GM18502 (cell line): ENCODE measurements at regions not wholly inside any gene's neighbourhood (a gene's known extent, or its start where the extent isn't known, plus 50 kb on each side); places are given as distances from the start of the nearest gene placed in this dataset.
"Not testable (repeated sequence)": the region's sequence is repeated elsewhere in the genome, so short reads cannot be mapped to it uniquely, and the experiment has no call there.

Source experiments
- ATAC-seq: cut with Tn5 transposase; IDR thresholded peaks from one replicate; pipeline ENCODE4 v1.9.1; 2021; ENCODE audit warnings: mild to moderate bottlenecking; ENCODE audit not compliant: unreplicated experiment, poor library complexity

DNA sequence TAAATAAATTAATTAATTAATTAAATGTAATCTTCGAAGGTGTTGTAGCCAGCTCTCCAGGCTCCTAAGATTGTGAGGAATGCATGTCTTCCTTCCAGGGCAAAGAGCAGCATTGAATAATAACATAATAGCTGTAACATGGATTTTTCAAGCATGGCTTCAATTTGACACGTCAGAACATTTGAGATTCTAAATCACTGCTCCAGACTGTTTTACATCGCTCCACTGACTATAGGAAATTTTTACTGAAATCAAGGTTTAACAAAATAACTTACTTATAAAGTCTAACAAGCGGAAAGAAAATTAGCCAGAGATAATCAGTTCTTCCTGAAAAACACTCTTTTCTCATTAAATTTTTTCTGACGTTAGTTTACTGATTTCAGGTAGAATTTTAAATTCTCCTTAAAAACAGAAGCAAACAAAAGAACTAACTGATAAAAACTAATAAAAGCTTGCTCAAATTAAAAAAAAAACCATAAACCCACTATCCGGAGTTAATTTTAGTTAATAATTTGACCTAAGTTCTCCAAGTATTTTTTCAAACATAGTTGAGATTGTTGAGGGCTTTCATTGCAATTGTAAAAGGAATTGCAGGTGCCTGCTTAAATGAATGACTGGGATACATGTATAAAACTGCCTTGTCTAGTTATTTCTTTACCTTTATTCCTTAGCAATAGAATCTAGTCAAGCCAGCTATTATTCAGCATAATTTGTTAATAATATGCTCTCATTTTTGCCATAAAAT lies 51.2 kb upstream of the SGCE start:
- no peak for ATAC-seq

DNA sequence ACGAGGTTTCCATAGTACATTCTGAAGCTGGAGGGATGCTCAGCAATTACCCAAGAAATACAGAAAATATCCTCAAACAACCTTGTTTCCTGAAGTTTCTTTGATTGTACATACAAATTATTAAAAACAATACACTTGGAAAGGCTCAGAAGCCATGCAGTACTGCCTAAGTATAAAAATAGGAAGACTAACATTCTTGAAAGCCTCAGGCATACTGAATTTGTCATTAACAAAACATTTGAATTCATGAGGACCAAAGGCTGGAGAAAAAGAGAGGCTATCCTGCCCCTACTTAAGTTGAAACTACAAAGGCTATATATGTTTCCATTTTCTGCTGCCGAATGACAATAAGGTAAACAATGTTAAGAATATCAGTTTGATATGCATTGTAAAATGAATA lies 54.3 kb upstream of the SGCE start:
- ATAC-seq: no peak

- ATAC-seq: not testable (repeated sequence)
Observed at GRCh38 chr7:94722360-94722759, 66.4 kb upstream of the SGCE start.

DNA sequence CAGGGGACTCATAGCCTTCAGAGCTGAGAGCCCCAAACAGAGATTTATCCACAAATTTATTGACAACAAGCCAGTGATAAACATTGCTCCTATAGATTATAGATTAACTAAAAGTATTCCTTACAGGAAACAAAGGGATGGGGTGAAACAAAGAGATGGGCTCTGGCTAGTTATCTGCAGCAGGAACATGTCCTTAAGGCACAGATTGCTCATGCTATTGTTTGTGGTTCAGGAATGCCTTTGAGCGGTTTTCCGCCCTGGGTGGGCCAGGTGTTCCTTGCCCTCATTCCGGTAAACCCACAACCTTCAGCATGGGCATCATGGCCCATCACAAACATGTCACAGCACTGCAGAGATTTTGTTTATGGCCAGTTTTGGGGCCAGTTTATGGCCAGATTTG lies 73.0 kb upstream of the SGCE start:
- not testable (repeated sequence) for ATAC-seq

DNA sequence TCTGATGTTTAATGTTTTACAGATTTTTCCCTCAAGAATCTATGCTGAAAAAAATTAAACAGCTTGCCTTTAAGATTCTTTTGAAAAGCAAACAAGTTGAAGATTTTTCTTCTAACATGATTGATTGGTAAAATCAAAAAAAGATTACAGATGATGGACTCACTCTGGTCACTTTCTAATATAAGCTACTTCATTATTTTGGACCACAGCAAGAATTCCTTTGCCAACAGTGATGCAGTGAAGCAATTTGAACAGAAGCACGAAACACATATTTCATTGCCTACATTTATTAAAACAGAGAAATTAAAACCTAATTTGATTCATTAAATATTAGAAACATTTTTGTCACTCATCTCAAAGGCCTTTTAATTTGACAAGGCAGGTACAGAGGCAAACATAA lies 82.1 kb upstream of the SGCE start:
- no peak for ATAC-seq

- ATAC-seq: no peak
Observed at GRCh38 chr7:94739180-94739579, 83.2 kb upstream of the SGCE start.

- ATAC-seq: no peak
Observed at GRCh38 chr7:94740509-94740908, 84.6 kb upstream of the SGCE start.

GRCh38 chr7:94741179-94741578 lies 85.2 kb upstream of the SGCE start:
- ATAC-seq: no peak

GRCh38 chr7:94748376-94748775 lies 92.4 kb upstream of the SGCE start:
- no peak for ATAC-seq

DNA sequence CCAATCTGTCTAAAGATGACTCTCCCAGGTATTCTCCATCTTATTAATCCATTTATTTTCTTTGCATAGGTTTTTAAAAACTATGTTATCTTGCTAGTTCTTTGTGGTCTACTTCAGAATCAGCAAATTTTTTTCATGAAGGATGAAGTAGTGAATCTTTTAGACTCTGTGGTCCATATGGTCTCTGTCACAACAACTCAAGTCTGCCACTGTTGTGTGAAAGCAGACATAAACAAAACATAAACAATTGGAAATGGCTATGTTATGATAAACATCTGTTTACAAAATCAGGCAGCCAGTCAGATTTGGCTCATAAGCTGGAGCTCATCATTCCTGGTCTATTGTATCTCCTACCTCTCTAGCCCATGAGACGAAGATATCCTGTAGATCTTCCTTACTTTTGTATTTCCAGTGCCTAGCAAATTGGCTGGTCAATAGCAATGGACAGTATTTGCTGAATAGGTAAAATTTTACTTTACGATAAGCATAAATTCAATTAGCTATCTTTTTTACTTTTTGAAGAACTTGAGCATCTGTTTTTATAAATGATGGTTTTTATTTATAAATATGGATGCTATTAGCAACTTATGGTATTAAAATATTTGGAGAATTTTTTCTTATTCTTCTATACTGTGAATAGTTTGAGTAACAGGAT lies 104.6 kb upstream of the SGCE start:
- ATAC-seq: no peak

DNA sequence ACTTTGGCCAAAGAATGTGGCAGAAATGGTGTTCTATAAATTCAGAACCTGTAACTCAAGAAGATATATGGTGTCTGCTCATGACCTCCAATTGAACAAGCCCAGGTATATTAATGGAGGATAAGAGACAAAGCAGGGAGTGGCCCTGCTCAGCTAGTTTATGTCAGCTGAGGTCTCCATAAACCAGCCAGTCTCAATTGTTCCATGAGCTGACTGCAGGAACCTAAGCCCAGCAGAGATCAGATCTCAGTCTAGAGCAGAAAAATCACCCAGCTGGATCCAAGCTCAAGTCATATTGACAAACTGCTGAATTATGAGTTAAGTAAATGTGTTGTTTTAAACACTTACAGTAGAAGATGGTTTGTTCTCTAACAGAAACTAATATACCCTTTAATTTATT lies 105.5 kb upstream of the SGCE start:
- no peak for ATAC-seq

- peak; percentile 66 for ATAC-seq
Observed at GRCh38 chr7:94763268-94763667, 107.3 kb upstream of the SGCE start.

- ATAC-seq: no peak
Observed at GRCh38 chr7:94769724-94770123, 113.8 kb upstream of the SGCE start.

- ATAC-seq: no peak
Observed at GRCh38 chr7:94778711-94779459, 123.0 kb upstream of the SGCE start.

DNA sequence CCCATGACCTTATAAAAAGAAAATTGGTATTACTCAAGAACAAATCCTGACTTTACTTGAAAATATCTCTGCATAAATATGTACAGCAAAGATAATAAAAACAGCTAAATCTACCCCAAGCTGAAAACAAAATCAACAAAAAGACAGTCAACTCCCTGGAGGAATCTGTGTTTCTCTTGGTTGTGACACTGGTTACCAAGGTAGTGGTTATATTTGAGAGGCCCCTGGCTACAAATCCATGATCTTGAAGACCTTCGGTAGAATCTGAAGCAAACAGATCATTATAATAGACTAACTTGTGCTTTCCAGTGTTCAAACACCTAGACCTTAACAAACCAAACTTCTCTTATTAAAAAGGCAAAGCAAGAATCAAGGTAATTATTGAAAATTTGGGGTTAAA lies 123.9 kb upstream of the SGCE start:
- no peak for ATAC-seq

DNA sequence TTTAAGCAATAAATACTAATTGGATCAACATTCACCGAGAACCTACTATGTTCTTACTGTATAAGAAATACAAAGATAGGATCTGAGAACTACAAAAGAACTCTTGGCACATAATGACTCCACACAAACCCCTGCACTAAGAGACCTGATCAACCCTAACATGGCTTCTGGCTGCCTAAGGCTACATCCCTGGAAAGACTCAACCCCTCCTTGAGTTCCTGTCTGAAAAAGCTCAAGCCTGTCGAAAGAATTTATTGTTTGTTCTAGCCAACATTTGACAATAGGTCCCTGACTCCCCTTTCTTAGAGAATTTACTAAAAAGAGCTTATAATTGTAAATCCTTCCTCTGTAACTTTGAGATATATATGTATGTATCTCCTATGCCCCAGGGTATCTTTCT lies 125.3 kb upstream of the SGCE start:
- ATAC-seq: no peak

DNA sequence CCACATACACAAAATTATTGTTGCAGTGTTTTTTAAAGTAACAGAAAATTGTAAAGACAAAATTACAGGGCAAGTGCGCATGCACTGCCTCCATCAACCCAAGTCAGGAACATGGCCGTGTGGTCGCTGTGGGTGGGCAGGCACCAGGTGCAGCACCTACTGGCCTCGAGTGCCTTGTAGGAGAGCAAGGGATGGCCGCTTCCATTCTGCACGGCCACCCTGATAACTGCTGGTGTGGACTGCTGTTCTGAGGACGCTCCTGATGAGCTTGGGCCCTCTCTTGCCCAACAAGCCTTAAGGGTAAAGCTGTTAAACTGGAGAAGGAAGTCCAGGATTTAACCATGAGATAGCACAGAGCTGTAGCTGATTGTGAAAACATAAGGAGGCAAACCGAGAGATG lies 124.6 kb upstream of the PPP1R9A start:
- ATAC-seq: no peak

- ATAC-seq: no peak
Observed at GRCh38 chr7:94787285-94787684, 120.1 kb upstream of the PPP1R9A start.

- ATAC-seq: not testable (repeated sequence)
Observed at GRCh38 chr7:94788378-94788777, 119.0 kb upstream of the PPP1R9A start.

- ATAC-seq: no peak
Observed at GRCh38 chr7:94792241-94792640, 115.2 kb upstream of the PPP1R9A start.

GRCh38 chr7:94797404-94797803 lies 110.0 kb upstream of the PPP1R9A start:
- ATAC-seq: not testable (repeated sequence)
